ENCODE measurements at regions not wholly inside any gene's neighbourhood (a gene's known extent, or its start where the extent isn't known, plus 50 kb on each side); places are given as distances from the start of the nearest gene placed in this dataset.
"Not testable (repeated sequence)": the region's sequence is repeated elsewhere in the genome, so short reads cannot be mapped to it uniquely, and the experiment has no call there.

DNA sequence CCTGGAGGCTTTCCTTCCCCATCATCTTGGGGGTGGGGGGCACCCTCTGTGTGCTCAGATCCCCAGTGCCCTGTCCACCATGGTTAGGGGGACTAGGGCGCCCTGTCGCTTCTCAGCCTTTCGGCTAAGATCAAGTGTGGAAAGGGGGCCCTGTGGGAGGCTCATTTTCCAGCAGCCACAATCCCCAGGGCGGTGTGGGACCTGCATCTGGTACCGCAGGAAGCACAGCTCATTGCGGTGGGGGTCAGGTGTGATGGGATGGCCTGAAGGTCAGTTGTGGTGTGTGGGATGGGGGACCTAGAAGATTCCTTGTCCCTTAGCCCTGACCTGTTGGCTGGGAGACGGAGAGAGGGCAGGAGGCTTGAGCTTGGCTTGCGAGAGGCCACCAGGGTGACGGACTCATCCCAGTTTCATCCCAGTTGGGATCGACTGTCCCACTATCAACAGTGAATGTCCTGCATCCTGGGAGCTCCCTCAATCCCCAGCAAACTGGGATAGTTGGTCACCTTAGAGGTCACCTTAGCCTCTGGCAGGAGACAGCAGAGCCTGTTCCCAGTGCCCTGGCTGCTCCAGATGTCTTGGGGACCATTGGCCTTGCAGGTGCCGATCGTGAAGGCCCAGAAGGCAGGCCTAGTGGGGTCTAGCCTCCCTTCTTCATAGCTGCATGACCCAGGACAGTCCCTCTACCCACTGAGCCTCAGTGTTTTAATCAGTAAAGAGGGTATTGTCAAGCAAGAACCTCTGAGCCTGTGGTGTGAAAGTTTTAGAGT lies 64.5 kb upstream of the PMEPA1 start:
- no peak for TF ChIP-seq EP300 (IDR thresholded peaks at IDR 0.05)
- no peaks in the 10 kb centered on the region for H3K4me1 ChIP-seq
- DNase-seq (ENCODE audit: low spot score in 2 of 2) = no peak
- 93 to 96% methylated on average over 10 to 12 of the region's 12 CpGs for WGBS, 2 donors
- no peaks in the 10 kb centered on the region for H3K27me3 ChIP-seq
- H3K27ac ChIP-seq = no peak overlapping the region
- H3K36me3 ChIP-seq = no peaks in the 10 kb centered on the region
- H3K4me3 ChIP-seq = no peak overlapping the region
- no peaks in the 10 kb centered on the region for H3K9me3 ChIP-seq

DNA sequence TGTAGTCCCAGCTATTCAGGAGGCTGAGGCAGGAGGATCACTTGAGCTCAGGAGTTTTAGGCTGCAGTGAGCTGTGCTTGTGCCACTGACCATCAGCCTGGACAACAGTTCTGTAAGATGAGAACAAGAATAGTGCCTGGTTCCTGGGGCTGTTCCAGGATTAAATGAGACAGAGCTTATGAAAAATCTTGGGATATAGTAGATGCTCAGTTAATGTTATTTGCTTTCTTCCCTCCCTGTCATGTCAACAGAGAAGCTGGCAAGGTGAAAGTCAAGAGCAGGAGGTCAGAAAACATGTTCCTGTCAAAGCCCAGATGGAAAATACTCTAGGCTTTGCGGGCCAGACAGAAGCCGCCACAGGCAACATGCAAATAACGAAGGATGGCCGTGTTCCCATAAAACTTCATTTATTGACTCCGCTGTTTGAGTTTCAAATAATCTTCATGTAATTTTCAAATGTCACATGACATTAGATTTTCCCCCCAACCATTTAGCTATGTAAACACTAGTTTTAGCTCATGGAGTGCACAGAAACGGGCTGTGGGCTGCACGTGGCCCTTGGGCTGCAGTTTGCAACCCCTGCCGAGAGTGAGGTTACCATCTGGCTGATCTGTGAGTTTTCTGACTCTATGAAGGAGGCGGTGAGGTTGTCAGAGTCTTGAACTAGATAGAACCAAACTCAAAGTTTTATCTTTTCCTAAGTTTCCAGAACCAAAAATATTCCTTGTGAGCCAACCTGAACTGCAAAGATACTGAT lies 63.4 kb upstream of the PMEPA1 start:
- Histone ChIP-seq H3K9me3 (no peaks in the 10 kb centered on the region), H3K4me1 (no peaks in the 10 kb centered on the region), H3K36me3 (no peaks in the 10 kb centered on the region), H3K27ac (no peak overlapping the region), H3K4me3 (no peak overlapping the region), H3K27me3 (no peaks in the 10 kb centered on the region)
- TF ChIP-seq POLR2A (IDR thresholded peaks at IDR 0.05) (no peak), EP300 (IDR thresholded peaks at IDR 0.05) (no peak)
- TF ChIP-seq, protein P1, sequence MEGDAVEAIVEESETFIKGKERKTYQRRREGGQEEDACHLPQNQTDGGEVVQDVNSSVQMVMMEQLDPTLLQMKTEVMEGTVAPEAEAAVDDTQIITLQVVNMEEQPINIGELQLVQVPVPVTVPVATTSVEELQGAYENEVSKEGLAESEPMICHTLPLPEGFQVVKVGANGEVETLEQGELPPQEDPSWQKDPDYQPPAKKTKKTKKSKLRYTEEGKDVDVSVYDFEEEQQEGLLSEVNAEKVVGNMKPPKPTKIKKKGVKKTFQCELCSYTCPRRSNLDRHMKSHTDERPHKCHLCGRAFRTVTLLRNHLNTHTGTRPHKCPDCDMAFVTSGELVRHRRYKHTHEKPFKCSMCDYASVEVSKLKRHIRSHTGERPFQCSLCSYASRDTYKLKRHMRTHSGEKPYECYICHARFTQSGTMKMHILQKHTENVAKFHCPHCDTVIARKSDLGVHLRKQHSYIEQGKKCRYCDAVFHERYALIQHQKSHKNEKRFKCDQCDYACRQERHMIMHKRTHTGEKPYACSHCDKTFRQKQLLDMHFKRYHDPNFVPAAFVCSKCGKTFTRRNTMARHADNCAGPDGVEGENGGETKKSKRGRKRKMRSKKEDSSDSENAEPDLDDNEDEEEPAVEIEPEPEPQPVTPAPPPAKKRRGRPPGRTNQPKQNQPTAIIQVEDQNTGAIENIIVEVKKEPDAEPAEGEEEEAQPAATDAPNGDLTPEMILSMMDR (IDR thresholded peaks at IDR 0.05) = no peak
- 87 to 90% methylated on average over 9 of the region's 9 CpGs for WGBS, 2 donors
- no peak for DNase-seq (ENCODE audit: low spot score in 2 of 2)

DNA sequence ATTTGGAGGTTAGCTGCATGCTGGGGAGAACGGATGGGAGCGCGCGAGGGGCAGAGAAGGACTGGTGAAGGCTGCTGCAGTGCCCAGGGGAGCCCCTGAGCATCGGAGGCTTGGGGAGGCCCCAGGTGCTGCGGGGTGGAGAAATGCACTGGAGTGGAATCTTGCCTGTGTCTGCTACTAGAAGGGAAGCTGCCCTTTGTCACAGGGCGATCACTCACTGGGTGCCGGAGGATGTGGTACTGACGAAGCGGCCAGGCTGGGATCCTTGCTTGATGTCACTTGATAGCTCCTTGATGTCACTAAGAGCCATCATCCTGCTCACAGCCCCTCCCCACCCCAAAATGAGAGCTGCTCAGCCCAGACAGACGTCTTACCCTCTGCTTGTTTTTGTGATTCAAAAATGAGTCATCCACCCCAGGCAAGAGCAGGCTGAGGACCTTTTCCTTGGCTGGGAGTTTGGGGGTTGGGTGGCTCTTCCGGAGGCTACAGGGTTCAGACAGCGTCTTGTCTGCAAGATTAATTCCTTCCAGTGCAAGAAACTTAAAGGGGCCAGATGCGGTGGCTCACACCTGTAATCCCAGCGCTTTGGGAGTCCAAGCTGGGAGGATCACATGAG lies 62.6 kb upstream of the PMEPA1 start:
- no peaks in the 10 kb centered on the region for H3K27me3 ChIP-seq
- no peak overlapping the region for H3K4me3 ChIP-seq
- H3K9me3 ChIP-seq = no peaks in the 10 kb centered on the region
- no peaks in the 10 kb centered on the region for H3K36me3 ChIP-seq
- DNase-seq (ENCODE audit: low spot score in 2 of 2) = no peak
- TF ChIP-seq, protein P1 (IDR thresholded peaks at IDR 0.05) = no peak
- no peak for TF ChIP-seq EP300 (IDR thresholded peaks at IDR 0.05)
- WGBS, 2 donors = 58 to 67% methylated on average over 15 of the region's 15 CpGs
- no peaks in the 10 kb centered on the region for H3K4me1 ChIP-seq
- H3K27ac ChIP-seq = no peak overlapping the region

DNA sequence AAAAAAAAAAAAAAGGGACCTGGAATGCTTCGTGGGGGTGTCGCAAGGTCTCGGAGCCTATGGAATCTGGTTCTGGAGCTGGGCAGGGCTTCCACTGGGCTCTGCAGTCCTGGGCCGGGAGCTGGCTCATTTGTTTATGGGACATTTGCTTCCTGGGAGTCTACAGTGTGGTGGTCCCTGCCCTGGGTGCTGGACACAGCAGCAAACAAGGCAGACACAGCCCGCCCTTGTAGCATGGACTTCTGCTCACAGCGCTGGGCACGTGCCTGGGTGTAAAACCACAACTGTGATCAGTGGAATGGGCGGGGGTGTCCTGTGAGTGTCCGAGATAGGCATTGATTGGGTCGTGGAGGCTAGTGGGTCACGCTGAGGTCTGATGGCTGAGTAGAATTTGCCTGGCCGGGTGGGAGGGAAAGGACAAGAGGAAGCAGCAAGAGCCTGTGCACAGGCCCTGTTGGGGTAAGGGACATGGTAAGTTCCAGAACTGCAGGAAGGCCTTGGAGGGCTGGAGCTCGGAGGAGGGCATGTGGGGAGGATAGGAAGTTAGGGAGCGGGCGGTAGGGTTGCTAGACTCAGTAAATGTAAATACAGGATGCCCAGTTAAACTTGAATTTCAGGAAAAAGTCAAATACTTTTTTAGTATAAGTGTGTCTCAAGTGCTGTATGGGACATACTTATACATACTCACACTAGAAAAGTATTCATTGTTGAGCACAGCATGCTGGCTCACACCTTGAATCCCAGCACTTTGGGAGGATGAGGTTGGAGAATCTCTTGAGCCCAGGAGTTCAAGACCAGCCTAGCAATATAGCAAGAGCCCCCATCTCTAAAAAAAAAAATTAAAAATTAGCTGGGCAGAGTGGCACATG lies 61.3 kb upstream of the PMEPA1 start:
- Histone ChIP-seq H3K9me3 (no peaks in the 10 kb centered on the region), H3K36me3 (no peaks in the 10 kb centered on the region), H3K27ac (no peak overlapping the region), H3K27me3 (no peaks in the 10 kb centered on the region), H3K4me1 (no peaks in the 10 kb centered on the region), H3K4me3 (no peak overlapping the region)
- TF ChIP-seq, protein P1 (IDR thresholded peaks at IDR 0.05) = no peak
- TF ChIP-seq POLR2A (IDR thresholded peaks at IDR 0.05) (no peak), EP300 (IDR thresholded peaks at IDR 0.05) (no peak)
- WGBS, 2 donors = 79 to 85% methylated on average over 15 of the region's 15 CpGs
- DNase-seq (ENCODE audit: low spot score in 2 of 2) = no peak

DNA sequence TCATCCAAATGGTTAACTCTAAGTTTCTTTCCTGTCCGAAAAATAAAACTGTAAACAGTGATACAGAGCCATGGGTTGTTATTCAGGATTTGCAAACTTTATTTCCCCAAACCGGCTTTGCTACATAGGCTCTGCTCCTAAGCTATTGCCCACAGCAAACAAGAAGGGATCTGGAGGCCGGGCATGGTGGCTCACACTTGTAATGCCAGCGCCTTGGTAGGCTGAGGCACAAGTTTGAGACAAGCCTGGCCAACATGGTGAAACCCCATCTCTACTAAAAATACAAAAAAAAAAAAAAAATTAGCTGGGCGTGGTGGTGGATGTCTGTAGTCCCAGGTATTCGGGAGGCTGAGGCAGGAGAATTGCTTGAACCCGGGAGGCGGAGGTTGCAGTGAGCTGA lies 60.6 kb upstream of the PMEPA1 start:
- H3K27ac ChIP-seq; H3K9me3 ChIP-seq; H3K4me3 ChIP-seq; DNase-seq (ENCODE audit: low spot score in 2 of 2); H3K27me3 ChIP-seq; H3K36me3 ChIP-seq; H3K4me1 ChIP-seq: not testable (repeated sequence)
- WGBS, 2 donors = 89 to 94% methylated on average over 8 of the region's 8 CpGs

Measured in tibial nerve (tissue), 4 donors.